HG03066 (cell line): ENCODE measurements at regions not wholly inside any gene's neighbourhood (a gene's known extent, or its start where the extent isn't known, plus 50 kb on each side); places are given as distances from the start of the nearest gene placed in this dataset.

ENCODE experiments used
- ATAC-seq: cut with Tn5 transposase; IDR thresholded peaks from one replicate; pipeline ENCODE4 v1.9.1; 2021; ENCODE audit warnings: low read depth; ENCODE audit not compliant: unreplicated experiment

DNA sequence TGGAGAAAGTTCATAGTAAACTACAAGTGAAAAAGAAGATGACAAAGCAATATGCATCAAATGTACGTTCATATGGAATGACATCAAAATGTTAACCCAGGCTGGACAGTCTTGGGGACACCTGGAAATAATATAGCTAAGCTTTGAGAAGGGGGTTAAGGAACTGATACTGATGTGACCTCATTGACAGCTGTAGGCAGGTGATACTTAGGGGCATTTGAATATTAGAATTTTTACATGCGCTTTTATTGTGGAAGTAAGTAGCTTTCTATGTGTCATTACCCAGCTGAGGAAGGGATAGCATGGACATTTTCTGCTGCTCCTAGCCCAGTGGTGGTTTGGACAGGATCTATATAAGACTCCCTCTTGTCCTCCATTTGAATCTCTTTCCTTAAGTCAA, 299.7 kb downstream of the CWC27 start:
- ATAC-seq: peak; percentile 47

DNA sequence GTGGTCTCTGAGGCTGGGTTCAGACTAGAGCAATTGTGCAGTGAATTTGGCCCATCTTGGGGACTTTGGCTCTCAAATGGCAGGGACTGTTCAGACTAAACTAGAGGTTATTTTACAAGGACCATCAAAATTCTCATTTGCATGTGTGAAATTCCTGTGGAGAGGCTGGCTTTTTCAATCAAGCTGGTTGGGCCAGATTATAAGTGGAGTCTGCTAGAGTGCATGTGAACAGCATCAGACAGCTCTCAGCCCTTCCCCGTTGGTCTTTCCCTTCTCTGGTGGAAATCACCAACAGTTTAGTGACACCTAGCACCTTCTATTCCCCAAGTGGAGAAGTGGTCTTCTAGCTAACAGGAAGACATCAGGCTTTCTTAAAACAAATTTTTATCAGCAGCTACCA, 301.3 kb downstream of the CWC27 start:
- ATAC-seq: no peak

DNA sequence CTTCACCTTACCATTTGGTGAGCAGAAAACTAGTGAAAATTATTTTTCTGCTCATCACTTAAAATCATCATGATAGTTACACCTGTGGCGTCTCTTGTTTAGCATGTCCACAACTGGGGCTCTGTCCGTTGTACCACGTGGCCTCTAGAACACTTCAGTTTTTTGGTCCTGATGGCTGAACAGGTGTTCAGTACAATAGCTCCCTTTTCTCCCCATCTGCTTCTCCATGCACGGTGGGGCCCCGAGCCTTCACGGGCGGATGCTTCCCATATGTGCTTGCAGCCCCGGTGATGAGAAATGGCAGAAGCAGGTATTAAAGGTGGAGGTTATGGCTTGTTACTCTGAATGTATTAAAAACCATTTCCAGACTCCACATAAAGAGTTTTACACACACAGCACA, 304.1 kb downstream of the CWC27 start:
- no peak for ATAC-seq

DNA sequence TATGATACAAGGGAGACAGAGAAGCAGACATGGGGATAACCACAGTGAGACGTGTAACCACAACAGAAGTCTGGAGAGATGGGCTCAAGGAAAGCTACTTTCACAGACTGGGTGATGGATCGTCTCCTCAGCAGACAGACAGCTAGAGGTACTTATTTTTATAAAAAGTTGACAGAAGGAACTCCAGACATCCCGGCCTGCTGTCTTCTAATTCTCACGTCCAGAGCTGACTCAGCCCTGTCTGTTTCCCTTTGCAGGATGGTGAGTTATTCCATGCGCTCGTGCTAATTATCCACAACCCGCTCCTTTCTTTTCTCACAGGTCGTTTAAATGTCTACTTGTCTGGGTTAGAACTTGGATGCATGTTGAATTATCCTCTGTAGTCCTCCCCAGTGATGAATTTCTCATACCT, 304.5 kb downstream of the CWC27 start:
- ATAC-seq: no peak

DNA sequence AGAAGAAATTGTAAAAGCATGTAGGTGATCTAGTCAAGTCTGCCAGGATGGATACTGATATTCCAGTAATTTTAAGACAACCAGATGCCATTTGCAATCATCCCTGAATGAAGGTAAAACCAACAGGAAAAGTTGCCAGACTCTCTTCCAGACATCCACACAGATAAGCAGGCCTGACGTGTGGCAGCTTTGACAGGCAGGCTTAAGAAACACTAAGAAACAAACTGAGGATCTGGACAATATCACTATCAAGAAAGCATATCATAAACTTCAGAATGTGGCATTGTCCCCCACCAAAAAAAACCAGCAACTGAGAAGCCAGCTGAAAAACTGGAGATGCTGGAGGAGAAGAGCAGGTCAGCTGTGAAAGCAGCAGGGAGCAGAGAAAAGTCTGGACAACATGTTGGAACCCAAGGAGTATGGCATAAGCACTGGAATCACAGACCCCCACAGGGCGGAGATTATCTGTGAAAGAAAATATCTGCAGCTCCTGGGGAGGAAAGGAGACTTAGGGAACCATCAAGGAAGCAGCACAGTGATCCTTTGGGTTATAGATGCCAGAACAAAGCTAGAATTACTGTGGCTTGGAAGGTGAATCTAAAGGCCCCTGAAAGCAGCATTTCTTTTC, 307.0 kb downstream of the CWC27 start:
- ATAC-seq: no peak

DNA sequence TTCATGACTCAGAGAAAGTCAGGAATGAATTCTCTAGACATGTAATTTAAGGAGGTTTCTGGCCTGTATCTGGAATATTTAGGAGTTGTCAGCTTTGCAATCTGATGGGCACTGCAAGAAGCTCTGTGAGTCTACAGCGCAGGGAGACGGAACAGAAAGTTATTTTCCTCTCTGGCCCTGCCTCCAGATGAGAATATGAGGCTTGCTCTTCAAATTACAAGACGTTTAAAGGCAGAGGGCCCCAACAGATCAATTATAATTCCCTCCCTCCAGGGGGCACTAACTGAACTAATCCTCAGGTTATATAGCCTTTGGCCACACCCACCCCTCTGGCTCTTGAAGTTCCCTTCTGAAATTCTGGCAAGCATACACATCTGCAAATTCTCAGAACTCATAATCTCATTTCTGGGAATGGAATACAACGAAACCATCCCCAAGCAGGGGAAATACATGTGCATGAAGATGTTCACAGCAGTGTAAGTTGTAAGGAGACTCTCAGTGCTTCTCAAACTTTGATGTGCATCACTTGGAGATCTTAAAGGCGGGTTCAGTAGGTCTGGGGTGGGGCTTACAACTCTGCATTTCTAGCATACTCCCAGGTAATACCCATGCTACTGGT, 307.6 kb downstream of the CWC27 start:
- peak; percentile 74 for ATAC-seq

DNA sequence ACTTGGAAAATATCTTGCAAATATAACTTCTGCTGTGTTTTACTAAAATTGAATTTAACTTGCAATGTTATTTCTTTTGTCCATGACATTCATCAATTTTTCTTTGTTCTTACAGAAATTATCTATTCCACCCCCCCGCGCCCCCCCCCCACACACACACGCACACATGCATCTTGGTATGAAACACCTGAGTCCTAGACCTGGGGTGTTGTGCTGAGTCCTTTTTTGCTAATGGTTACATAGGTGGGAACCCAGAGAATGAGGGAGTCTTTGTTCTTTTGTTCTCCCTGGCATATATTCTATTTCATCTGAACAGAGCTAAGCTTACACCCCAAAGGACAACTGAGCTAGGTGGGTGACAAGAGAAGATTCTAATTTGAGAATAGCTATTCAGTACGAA, 308.9 kb downstream of the CWC27 start:
- ATAC-seq: no peak

DNA sequence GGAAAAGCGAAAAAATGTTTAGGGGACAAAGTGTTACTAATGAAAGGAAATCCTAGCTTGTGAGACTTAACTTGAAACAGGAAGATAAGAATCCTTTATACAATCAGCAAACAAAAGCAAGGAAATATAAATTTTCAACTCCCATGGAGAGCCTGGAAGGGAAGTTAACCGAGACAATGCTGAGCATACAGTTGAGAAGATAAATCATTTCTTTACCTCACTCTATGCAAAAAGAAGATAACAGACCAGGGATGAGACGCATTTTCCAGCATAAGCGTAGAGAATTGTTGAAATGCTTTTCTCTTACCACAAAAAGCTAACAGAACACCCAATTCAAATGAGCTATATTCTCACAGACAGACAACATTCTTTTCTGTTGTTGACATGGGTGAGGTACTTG, 309.6 kb downstream of the CWC27 start:
- no peak for ATAC-seq

DNA sequence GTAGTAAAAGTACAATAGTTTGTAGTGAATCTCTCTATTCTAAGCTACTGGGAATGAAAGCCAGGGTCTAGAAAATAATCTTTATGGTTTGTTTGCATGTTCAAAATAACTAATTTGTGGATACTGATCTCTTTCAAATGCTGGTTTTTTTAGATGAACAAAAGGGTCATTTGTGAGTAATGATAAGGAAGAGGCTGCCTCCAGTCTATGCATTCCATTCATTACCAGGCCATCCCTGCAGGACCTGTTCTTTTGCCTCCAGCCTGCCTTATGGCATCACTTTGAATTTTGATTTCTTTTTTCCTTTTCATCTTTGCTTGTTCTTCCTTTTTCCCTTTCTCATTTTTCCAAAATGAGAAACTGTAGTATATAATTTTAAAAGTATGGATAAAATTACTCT, 312.3 kb downstream of the CWC27 start:
- no peak for ATAC-seq

DNA sequence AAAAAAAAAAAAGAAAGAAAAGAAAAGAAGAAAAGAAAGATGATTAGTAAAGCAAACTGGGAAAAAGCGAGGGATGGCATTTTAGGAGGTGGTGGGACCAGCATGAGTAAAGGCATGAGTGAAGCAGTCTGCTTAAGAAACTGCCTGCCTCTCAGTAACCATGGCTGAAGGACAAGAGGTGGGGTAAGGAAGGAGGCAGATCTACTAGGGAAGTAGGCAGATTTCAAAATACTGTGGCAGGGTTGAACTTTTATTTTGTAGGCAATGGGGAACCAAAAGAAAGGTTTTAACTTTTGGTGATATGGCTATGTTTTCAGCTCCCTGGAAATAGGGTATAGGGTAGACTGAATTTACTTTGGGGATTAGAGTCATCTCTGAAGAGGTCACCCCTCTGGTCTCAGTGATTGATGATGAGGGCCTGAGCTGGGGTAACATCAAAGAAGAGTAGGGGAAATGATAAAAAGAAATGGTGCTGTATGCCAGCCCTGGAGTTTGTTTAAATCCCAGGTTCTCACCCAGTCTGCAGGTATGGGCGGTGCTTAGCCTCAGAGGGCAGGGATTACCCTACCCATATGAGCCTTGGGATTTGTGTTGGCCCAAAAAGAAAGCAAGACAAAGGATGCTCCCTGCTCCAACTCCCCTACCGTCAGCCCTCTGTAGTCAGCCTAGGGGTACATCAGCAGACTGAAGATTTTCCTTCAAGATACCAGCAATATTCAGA, 316.2 kb downstream of the CWC27 start:
- ATAC-seq: no peak

DNA sequence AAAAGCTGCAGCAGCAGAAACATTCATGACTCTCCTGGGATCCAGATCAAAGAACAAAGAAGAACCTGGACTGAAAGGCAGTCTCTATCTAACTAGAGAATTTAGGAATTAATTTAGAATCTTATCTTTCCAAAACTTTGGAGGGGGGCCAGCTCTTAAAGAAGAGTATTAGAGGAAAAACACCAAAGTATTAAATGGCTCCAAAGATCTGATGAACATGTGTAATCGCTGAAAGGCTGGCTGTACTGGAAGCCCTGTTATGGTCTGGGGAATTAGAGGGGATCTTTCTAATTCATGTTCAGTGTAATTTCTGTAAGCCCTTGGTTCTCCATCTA, 316.8 kb downstream of the CWC27 start:
- ATAC-seq: no peak

DNA sequence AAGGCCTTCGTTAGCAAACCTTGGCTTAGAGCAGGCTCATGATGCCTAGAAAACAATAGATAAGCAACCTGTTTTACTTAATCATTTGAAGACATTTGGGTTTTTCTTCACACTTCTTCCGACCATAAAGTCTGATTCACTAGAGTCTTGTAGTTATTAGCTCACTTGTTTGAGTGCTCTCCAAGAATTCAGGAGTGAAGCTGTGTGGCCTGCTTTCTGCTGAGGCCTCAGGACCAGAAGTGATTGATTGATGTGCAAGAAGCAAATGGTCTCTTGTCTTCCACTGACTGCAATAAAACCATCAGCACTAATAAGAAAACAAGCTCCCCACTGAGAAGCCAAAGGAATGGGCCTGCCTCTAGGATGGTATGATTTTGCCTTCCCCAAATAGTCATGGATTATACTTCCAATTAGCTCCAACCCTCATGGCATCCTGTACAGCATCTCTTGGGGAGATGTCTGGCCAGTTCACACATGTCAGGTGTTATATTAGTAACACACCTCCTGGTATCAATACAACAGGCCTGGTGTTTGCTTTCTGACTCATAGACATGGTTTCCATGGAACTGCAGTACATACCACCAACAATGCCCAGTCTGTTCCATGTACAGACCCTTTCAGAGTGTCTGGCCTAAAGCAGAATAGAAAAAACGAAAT, 317.6 kb downstream of the CWC27 start:
- no peak for ATAC-seq

DNA sequence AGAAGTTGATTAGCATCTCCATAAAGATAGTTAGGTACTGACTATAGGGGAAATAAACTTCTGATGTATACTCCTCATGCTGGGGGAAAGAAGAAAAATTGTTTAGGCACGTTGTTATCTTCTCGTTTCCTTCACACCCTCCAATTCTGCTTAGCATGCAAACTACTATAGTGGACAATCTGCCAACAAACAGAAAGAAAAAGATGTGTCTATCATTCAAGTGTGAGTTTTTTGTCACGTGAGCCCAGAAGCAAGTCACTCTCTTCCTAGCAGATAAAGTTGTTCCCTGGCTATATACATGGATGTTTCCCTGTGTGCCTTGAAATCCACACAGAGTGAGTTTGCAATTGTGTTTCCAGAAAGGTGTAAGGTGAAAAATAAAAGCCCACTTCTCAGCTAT, 318.4 kb downstream of the CWC27 start:
- no peak for ATAC-seq

DNA sequence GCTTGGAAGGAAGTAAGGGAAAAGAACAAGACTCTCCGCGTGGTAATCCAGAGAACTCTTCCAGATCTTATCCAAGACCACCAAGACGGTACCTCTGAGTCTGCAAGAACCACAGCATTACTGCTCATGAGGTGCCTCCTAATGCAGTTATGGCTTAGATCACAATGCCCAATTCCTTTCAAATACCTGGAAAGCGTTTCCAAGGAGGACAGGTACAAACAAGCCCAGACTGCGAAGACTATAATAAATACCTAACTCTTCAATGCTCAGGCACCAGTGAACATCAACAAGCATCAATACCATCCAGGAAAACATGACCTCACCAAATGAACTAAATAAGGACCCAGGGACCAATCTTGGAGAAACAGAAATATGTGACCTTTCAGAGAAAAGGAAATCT, 325.5 kb downstream of the CWC27 start:
- ATAC-seq: no peak

DNA sequence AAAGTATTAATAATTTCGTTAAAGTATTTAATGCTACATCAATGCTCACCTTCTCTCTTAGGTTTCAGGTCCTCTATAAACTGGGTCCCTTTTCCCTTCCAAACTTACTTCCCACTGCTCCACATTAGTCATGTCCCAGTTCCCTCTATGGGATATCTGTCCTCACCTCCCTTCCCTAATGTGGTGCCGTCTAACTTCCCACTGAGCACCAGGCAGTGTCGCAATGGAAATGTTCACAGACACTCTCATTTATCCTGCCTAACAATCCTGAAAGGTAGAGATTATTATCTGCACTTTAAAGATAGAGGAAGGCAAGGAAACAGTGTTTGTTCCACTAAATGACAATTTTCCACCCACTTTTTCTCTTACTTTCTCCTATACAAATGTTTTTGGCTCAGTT, 329.7 kb downstream of the CWC27 start:
- ATAC-seq: no peak
